ENCODE measurements at regions not wholly inside any gene's neighbourhood (a gene's known extent, or its start where the extent isn't known, plus 50 kb on each side); places are given as distances from the start of the nearest gene placed in this dataset.

- no peaks in the 10 kb centered on the region for H3K4me1 Mint-ChIP-seq (ENCODE audit: low read depth)
- H3K9me3 Mint-ChIP-seq, result peaks cover 1% of the 10 kb centered on the region
- CTCF ChIA-PET, result no interaction called here
- POLR2A ChIA-PET, result no interaction called here
- no peak for DNase-seq
- no peaks in the 10 kb centered on the region for H3K36me3 Mint-ChIP-seq
- H3K4me3 Mint-ChIP-seq, result no peak overlapping the region
- no peak overlapping the region for H3K27ac Mint-ChIP-seq
- H3K27me3 Mint-ChIP-seq, result no peaks in the 10 kb centered on the region
- intact Hi-C loops (cut with micrococcal nuclease), result no loop called here
Measured at GRCh38 chr3:145953316-145953715, 207.7 kb downstream of the PLOD2 start.

GRCh38 chr3:145959457-145960088 lies 201.4 kb downstream of the PLOD2 start:
- POLR2A ChIA-PET, result no interaction called here
- Mint-ChIP-seq H3K27ac (no peak overlapping the region), H3K4me1 (ENCODE audit: low read depth) (no peaks in the 10 kb centered on the region), H3K36me3 (no peaks in the 10 kb centered on the region), H3K4me3 (no peak overlapping the region), H3K9me3 (peaks cover 3% of the 10 kb centered on the region), H3K27me3 (no peaks in the 10 kb centered on the region)
- intact Hi-C loops (cut with micrococcal nuclease), result no loop called here
- DNase-seq, result no peak
- CTCF ChIA-PET, result no interaction called here

GRCh38 chr3:145963111-145963510 lies 197.9 kb downstream of the PLOD2 start:
- CTCF ChIA-PET, result no interaction called here
- intact Hi-C loops (cut with micrococcal nuclease), result no loop called here

GRCh38 chr3:145967043-145967442 lies 193.9 kb downstream of the PLOD2 start:
- intact Hi-C loops (cut with micrococcal nuclease), result no loop called here
- Mint-ChIP-seq H3K27me3 (no peaks in the 10 kb centered on the region), H3K4me3 (no peak overlapping the region), H3K27ac (no peak overlapping the region), H3K9me3 (no peaks in the 10 kb centered on the region), H3K36me3 (no peaks in the 10 kb centered on the region), H3K4me1 (ENCODE audit: low read depth) (no peaks in the 10 kb centered on the region)
- ChIA-PET POLR2A (no interaction called here), CTCF (no interaction called here)
- DNase-seq, result no peak

More at GRCh38 chr3:145963111-145963510, 197.9 kb downstream of the PLOD2 start:
- no peak overlapping the region for H3K27ac Mint-ChIP-seq
- H3K36me3 Mint-ChIP-seq, result no peaks in the 10 kb centered on the region
- DNase-seq, result no peak
- no peak overlapping the region for H3K4me3 Mint-ChIP-seq
- POLR2A ChIA-PET, result no interaction called here
- no peaks in the 10 kb centered on the region for H3K4me1 Mint-ChIP-seq (ENCODE audit: low read depth)
- peaks cover 3% of the 10 kb centered on the region for H3K9me3 Mint-ChIP-seq
- no peaks in the 10 kb centered on the region for H3K27me3 Mint-ChIP-seq

GRCh38 chr3:145971186-145971585 lies 189.8 kb downstream of the PLOD2 start:
- no peak overlapping the region for H3K27ac Mint-ChIP-seq
- H3K36me3 Mint-ChIP-seq, result no peaks in the 10 kb centered on the region
- ChIA-PET CTCF (no interaction called here), POLR2A (no interaction called here)
- no peaks in the 10 kb centered on the region for H3K27me3 Mint-ChIP-seq
- no peaks in the 10 kb centered on the region for H3K4me1 Mint-ChIP-seq (ENCODE audit: low read depth)
- intact Hi-C loops (cut with micrococcal nuclease), result no loop called here
- H3K4me3 Mint-ChIP-seq, result no peak overlapping the region
- DNase-seq, result no peak
- H3K9me3 Mint-ChIP-seq, result no peaks in the 10 kb centered on the region

GRCh38 chr3:145972851-145973250 lies 188.1 kb downstream of the PLOD2 start:
- H3K36me3 Mint-ChIP-seq, result no peaks in the 10 kb centered on the region
- POLR2A ChIA-PET, result no interaction called here
- H3K4me1 Mint-ChIP-seq (ENCODE audit: low read depth), result no peaks in the 10 kb centered on the region
- no peaks in the 10 kb centered on the region for H3K27me3 Mint-ChIP-seq
- CTCF ChIA-PET, result no interaction called here
- DNase-seq, result no peak
- intact Hi-C loops (cut with micrococcal nuclease), result no loop called here
- H3K9me3 Mint-ChIP-seq, result no peaks in the 10 kb centered on the region
- no peak overlapping the region for H3K27ac Mint-ChIP-seq
- H3K4me3 Mint-ChIP-seq, result no peak overlapping the region

- POLR2A ChIA-PET, result interaction anchor here (0.7 kb wide), 1 partner anchor 156 kb away, joined by 3 read pairs; no protein-coding TSS in a partner anchor
- CTCF ChIA-PET, result no interaction called here
- H3K4me1 Mint-ChIP-seq (ENCODE audit: low read depth), result no peaks in the 10 kb centered on the region
- intact Hi-C loops (cut with micrococcal nuclease), result no loop called here
- DNase-seq, result no peak
- H3K27ac Mint-ChIP-seq, result no peak overlapping the region
- H3K36me3 Mint-ChIP-seq, result no peaks in the 10 kb centered on the region
- H3K9me3 Mint-ChIP-seq, result peaks cover 12% of the 10 kb centered on the region
- H3K4me3 Mint-ChIP-seq, result no peak overlapping the region
- H3K27me3 Mint-ChIP-seq, result no peaks in the 10 kb centered on the region
Measured at GRCh38 chr3:145981056-145981455, 179.9 kb downstream of the PLOD2 start.

- no peak for DNase-seq
- Mint-ChIP-seq H3K36me3 (no peaks in the 10 kb centered on the region), H3K9me3 (peaks cover 19% of the 10 kb centered on the region), H3K27me3 (no peaks in the 10 kb centered on the region), H3K27ac (no peak overlapping the region), H3K4me3 (no peak overlapping the region), H3K4me1 (ENCODE audit: low read depth) (no peaks in the 10 kb centered on the region)
- intact Hi-C loops (cut with micrococcal nuclease), result no loop called here
- CTCF ChIA-PET, result no interaction called here
- POLR2A ChIA-PET, result no interaction called here
Measured at GRCh38 chr3:145983101-145983500, 177.9 kb downstream of the PLOD2 start.

Data from activated CD4-positive, alpha-beta memory T cell treated with anti-CD3 and anti-CD28 coated beads for 36 hours (primary cell).